ENCODE measurements at regions not wholly inside any gene's neighbourhood (a gene's known extent, or its start where the extent isn't known, plus 50 kb on each side); places are given as distances from the start of the nearest gene placed in this dataset.

GRCh38 chr2:101558740-101559525, 84.0 kb upstream of the RFX8 start:
- 28 to 31% methylated on average over 9 of the region's 9 CpGs for WGBS, 2 donors
- DNase-seq (ENCODE audit: low spot score in 2 of 2), result no peak
- intact Hi-C loops (cut with DNase I; ENCODE audit: low total_unique reads), result no loop called here
- TF ChIP-seq POLR2A (IDR thresholded peaks at IDR 0.05), result no peak
- TF ChIP-seq CTCF (IDR thresholded peaks at IDR 0.05), result no peak
- no peak overlapping the region for H3K4me3 ChIP-seq (ENCODE audit: low read depth, poor library complexity, severe bottlenecking)

- TF ChIP-seq POLR2A (IDR thresholded peaks at IDR 0.05) (no peak), CTCF (IDR thresholded peaks at IDR 0.05) (no peak)
- WGBS, 2 donors, result 62 to 72% methylated on average over 7 of the region's 7 CpGs
- H3K4me3 ChIP-seq (ENCODE audit: low read depth, poor library complexity, severe bottlenecking), result no peak overlapping the region
- no peak for DNase-seq (ENCODE audit: low spot score in 2 of 2)
- intact Hi-C loops (cut with DNase I; ENCODE audit: low total_unique reads), result no loop called here
Observed at GRCh38 chr2:101556033-101556459, 81.1 kb upstream of the RFX8 start.

GRCh38 chr2:101551336-101551888, 76.5 kb upstream of the RFX8 start:
- DNase-seq (ENCODE audit: low spot score in 2 of 2), result no peak
- 64 to 70% methylated on average over 5 of the region's 5 CpGs for WGBS, 2 donors
- intact Hi-C loops (cut with DNase I; ENCODE audit: low total_unique reads), result no loop called here
- H3K4me3 ChIP-seq (ENCODE audit: low read depth, poor library complexity, severe bottlenecking), result no peak overlapping the region
- TF ChIP-seq CTCF (IDR thresholded peaks at IDR 0.05) (no peak), POLR2A (IDR thresholded peaks at IDR 0.05) (no peak)

GRCh38 chr2:101550555-101550954, 75.6 kb upstream of the RFX8 start:
- H3K4me3 ChIP-seq (ENCODE audit: low read depth, poor library complexity, severe bottlenecking), result no peak overlapping the region
- WGBS, 2 donors, result 92 to 96% methylated on average over 3 of the region's 3 CpGs

GRCh38 chr2:101549371-101549770, 74.5 kb upstream of the RFX8 start:
- WGBS, 2 donors, result 50 to 65% methylated on average over 1 of the region's 1 CpG
- intact Hi-C loops (cut with DNase I; ENCODE audit: low total_unique reads), result no loop called here
- TF ChIP-seq POLR2A (IDR thresholded peaks at IDR 0.05) (no peak), CTCF (IDR thresholded peaks at IDR 0.05) (no peak)
- H3K4me3 ChIP-seq (ENCODE audit: low read depth, poor library complexity, severe bottlenecking), result no peak overlapping the region
- DNase-seq (ENCODE audit: low spot score in 2 of 2), result no peak

More at GRCh38 chr2:101550555-101550954, 75.6 kb upstream of the RFX8 start:
- DNase-seq (ENCODE audit: low spot score in 2 of 2), result no peak
- intact Hi-C loops (cut with DNase I; ENCODE audit: low total_unique reads), result no loop called here
- TF ChIP-seq POLR2A (IDR thresholded peaks at IDR 0.05) (no peak), CTCF (IDR thresholded peaks at IDR 0.05) (no peak)
